Lung (tissue), 11 donors: ENCODE measurements at regions not wholly inside any gene's neighbourhood (a gene's known extent, or its start where the extent isn't known, plus 50 kb on each side); places are given as distances from the start of the nearest gene placed in this dataset.

Source experiments
- ATAC-seq: fragments of 200-7000 bp; cut with Tn5 transposase; one replicate; pipeline ENCODE4 v1.9.1; 2020; ENCODE audit warnings: moderate number of reproducible peaks; ENCODE audit not compliant: insufficient read depth, low FRiP score
- DNase-seq, 3 donors: peaks; one replicate each; pipeline ENCODE4 v3.0.0-alpha.2; 2013 to 2017
- H3K27ac ChIP-seq, 2 donors: one replicate each; pipeline ENCODE4 v1.5.1; 2013; ENCODE audit warnings: mild to moderate bottlenecking in 2 of 2, moderate library complexity in 2 of 2, control low read depth in 1 of 2, inconsistent platforms in 1 of 2, low read depth in 1 of 2, low read length in 1 of 2
- H3K27me3 ChIP-seq, 3 donors: one replicate each; pipeline ENCODE4 v1.5.1; 2013; ENCODE audit warnings: low read length in 2 of 3; ENCODE audit not compliant: control insufficient read depth in 3 of 3, insufficient read depth in 3 of 3
- H3K36me3 ChIP-seq, 4 donors: one replicate each; pipeline ENCODE4 v1.5.1; 2013; ENCODE audit warnings: low read length in 4 of 4, mild to moderate bottlenecking in 1 of 4, moderate library complexity in 1 of 4; ENCODE audit not compliant: control insufficient read depth in 4 of 4, insufficient read depth in 4 of 4
- H3K4me1 ChIP-seq, 5 donors: one replicate each; pipeline ENCODE4 v1.5.1; 2013; ENCODE audit warnings: low read length in 5 of 5, mild to moderate bottlenecking in 2 of 5, moderate library complexity in 1 of 5; ENCODE audit not compliant: control insufficient read depth in 5 of 5, insufficient read depth in 5 of 5
- H3K4me3 ChIP-seq: one replicate; pipeline ENCODE4 v1.5.1; 2013; ENCODE audit warnings: mild to moderate bottlenecking, control low read depth, moderate library complexity
- H3K9ac ChIP-seq, 2 donors: one replicate each; pipeline ENCODE4 v1.5.1; 2013; ENCODE audit warnings: low read length in 2 of 2, control low read depth in 1 of 2; ENCODE audit not compliant: insufficient read depth in 1 of 2
- H3K9me3 ChIP-seq, 4 donors: one replicate each; pipeline ENCODE4 v1.5.1; 2013; ENCODE audit warnings: low read length in 3 of 4, mild to moderate bottlenecking in 1 of 4, moderate library complexity in 1 of 4; ENCODE audit not compliant: control insufficient read depth in 4 of 4, insufficient read depth in 3 of 4
- CTCF ChIP-seq: IDR thresholded peaks from 2 replicates; pipeline ENCODE4 v1.5.1; 2012; ENCODE audit warnings: mild to moderate bottlenecking; ENCODE audit errors: control extremely low read depth, extremely low read depth
- WGBS, 2 donors: extraction: QIAGEN DNeasy Blood & Tissue Kit; methylation state at CpG; one replicate each; pipeline ENCODE4 v1.1.7; 2013; 5-methylcytosine and 5-hydroxymethylcytosine counted together
- donor health status: control.
- donor health status: control.
- donor health status: Bipolar disorder and iron deficiency.
- donor health status: healthy.
- donor health status: DM: yes; HTN: yes; CAD: no.

- Histone ChIP-seq H3K27ac (no peak overlapping the region), H3K4me3 (no peak overlapping the region), H3K9me3 (no peaks in the 10 kb centered on the region), H3K9ac (no peak overlapping the region), H3K4me1 (peaks cover 21 to 38% (median 27%) of the 10 kb centered on the region in 5 donors), H3K27me3 (no peaks in the 10 kb centered on the region), H3K36me3 (peaks cover 0 to 10% (median 0%) of the 10 kb centered on the region in 4 donors)
- WGBS, 2 donors: 99 to 100% methylated on average over 4 of the region's 4 CpGs
- TF ChIP-seq CTCF: no peak
- no peak for DNase-seq
- no peak for ATAC-seq
These were observed 71.8 kb upstream of the NPAS1 start for GRCh38 chr19:46947866-46948265.

GRCh38 chr19:46950526-46951170 lies 69.0 kb upstream of the NPAS1 start:
- DNase-seq (no peak), ATAC-seq (no peak)
- H3K9ac ChIP-seq: no peak overlapping the region
- no peaks in the 10 kb centered on the region for H3K27me3 ChIP-seq
- peaks cover 0 to 2% (median 0%) of the 10 kb centered on the region in 4 donors for H3K9me3 ChIP-seq
- TF ChIP-seq CTCF: no peak
- H3K4me3 ChIP-seq: no peak overlapping the region
- peaks cover 0 to 11% (median 0%) of the 10 kb centered on the region in 4 donors for H3K36me3 ChIP-seq
- H3K4me1 ChIP-seq: peaks cover 14 to 39% (median 24%) of the 10 kb centered on the region in 5 donors
- 69 to 72% methylated on average over 7 of the region's 7 CpGs for WGBS, 2 donors
- H3K27ac ChIP-seq: peak overlapping the region in 1 of 2 donors; percentile 4

GRCh38 chr19:46951171-46951986 lies 68.3 kb upstream of the NPAS1 start:
- H3K9me3 ChIP-seq: peaks cover 0 to 2% (median 0%) of the 10 kb centered on the region in 4 donors
- H3K9ac ChIP-seq: no peak overlapping the region
- H3K4me1 ChIP-seq: peaks cover 10 to 33% (median 19%) of the 10 kb centered on the region in 5 donors
- no peak overlapping the region for H3K4me3 ChIP-seq
- 79 to 85% methylated on average over 8 of the region's 8 CpGs for WGBS, 2 donors
- ATAC-seq: no peak
- DNase-seq: peak; percentile 42 to 70 (median 68)
- peaks cover 0 to 11% (median 0%) of the 10 kb centered on the region in 4 donors for H3K36me3 ChIP-seq
- no peak for TF ChIP-seq CTCF
- H3K27me3 ChIP-seq: no peaks in the 10 kb centered on the region
- peak overlapping the region in 1 of 2 donors; percentile 4 for H3K27ac ChIP-seq
